ENCODE measurements at regions not wholly inside any gene's neighbourhood (a gene's known extent, or its start where the extent isn't known, plus 50 kb on each side); places are given as distances from the start of the nearest gene placed in this dataset.

DNA sequence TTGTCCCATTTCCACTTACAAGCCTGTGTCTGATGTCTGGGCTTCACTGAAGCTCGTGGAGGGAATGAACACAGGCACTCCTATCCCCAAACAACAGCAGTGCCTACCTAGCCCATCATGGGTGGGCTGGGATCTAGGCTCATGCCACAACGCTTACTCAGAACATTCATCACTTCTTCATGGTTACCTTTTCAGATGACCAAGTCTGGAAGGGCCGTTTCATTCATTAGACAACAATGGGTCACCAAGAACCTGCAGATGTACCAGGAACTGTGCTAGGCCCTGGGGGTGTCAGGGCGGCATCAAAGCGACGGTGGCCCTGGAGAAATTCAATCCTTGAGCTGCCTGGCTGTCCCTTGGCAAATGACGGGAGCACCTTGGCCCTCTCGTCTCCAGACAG lies 64.9 kb upstream of the FZD10 start:
- Histone ChIP-seq H3K27me3 (ENCODE audit: control insufficient read depth in 4 of 4, insufficient read depth in 4 of 4, low read length in 3 of 4) (peaks cover 0 to 2% (median 0%) of the 10 kb centered on the region in 4 donors), H3K27ac (ENCODE audit: low read depth in 1 of 2, low read length in 2 of 2) (no peak overlapping the region), H3K9ac (ENCODE audit: low read depth in 1 of 2, low read length in 2 of 2) (no peak overlapping the region), H3K4me3 (ENCODE audit: low read depth in 1 of 3, low read length in 3 of 3) (no peak overlapping the region), H3K4me1 (ENCODE audit: control insufficient read depth in 4 of 4, insufficient read depth in 4 of 4, low read length in 3 of 4) (no peaks in the 10 kb centered on the region), H3K36me3 (ENCODE audit: control insufficient read depth in 4 of 4, insufficient read depth in 3 of 4, low read depth in 1 of 4, low read length in 3 of 4) (no peaks in the 10 kb centered on the region), H3K9me3 (ENCODE audit: control insufficient read depth in 4 of 4, low read length in 3 of 4) (no peaks in the 10 kb centered on the region)
- TF ChIP-seq EGR1 (IDR thresholded peaks at IDR 0.05; ENCODE audit: low read depth in 2 of 2) (no peak), JUND (IDR thresholded peaks at IDR 0.05) (no peak), RXRA (IDR thresholded peaks at IDR 0.05) (no peak), SP1 (IDR thresholded peaks at IDR 0.05) (no peak), NR2F2 (IDR thresholded peaks at IDR 0.05) (no peak), FOXA1 (IDR thresholded peaks at IDR 0.05) (no peak), FOXA2 (IDR thresholded peaks at IDR 0.05) (no peak), YY1 (IDR thresholded peaks at IDR 0.05) (no peak), RAD21 (IDR thresholded peaks at IDR 0.05) (no peak), GABPA (IDR thresholded peaks at IDR 0.05 in 1 of 2, conservative IDR thresholded peaks at IDR 0.05 in 1 of 2) (no peak), HNF4G (IDR thresholded peaks at IDR 0.05) (no peak)
- TF ChIP-seq, protein P1, sequence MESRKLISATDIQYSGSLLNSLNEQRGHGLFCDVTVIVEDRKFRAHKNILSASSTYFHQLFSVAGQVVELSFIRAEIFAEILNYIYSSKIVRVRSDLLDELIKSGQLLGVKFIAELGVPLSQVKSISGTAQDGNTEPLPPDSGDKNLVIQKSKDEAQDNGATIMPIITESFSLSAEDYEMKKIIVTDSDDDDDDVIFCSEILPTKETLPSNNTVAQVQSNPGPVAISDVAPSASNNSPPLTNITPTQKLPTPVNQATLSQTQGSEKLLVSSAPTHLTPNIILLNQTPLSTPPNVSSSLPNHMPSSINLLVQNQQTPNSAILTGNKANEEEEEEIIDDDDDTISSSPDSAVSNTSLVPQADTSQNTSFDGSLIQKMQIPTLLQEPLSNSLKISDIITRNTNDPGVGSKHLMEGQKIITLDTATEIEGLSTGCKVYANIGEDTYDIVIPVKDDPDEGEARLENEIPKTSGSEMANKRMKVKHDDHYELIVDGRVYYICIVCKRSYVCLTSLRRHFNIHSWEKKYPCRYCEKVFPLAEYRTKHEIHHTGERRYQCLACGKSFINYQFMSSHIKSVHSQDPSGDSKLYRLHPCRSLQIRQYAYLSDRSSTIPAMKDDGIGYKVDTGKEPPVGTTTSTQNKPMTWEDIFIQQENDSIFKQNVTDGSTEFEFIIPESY (IDR thresholded peaks at IDR 0.05): no peak
- TF ChIP-seq, protein P2, sequence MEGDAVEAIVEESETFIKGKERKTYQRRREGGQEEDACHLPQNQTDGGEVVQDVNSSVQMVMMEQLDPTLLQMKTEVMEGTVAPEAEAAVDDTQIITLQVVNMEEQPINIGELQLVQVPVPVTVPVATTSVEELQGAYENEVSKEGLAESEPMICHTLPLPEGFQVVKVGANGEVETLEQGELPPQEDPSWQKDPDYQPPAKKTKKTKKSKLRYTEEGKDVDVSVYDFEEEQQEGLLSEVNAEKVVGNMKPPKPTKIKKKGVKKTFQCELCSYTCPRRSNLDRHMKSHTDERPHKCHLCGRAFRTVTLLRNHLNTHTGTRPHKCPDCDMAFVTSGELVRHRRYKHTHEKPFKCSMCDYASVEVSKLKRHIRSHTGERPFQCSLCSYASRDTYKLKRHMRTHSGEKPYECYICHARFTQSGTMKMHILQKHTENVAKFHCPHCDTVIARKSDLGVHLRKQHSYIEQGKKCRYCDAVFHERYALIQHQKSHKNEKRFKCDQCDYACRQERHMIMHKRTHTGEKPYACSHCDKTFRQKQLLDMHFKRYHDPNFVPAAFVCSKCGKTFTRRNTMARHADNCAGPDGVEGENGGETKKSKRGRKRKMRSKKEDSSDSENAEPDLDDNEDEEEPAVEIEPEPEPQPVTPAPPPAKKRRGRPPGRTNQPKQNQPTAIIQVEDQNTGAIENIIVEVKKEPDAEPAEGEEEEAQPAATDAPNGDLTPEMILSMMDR (IDR thresholded peaks at IDR 0.05; ENCODE audit: low read depth, low read length, missing input control): no peak
- TF ChIP-seq, protein P3, sequence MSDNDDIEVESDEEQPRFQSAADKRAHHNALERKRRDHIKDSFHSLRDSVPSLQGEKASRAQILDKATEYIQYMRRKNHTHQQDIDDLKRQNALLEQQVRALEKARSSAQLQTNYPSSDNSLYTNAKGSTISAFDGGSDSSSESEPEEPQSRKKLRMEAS (IDR thresholded peaks at IDR 0.05): no peak
- TF ChIP-seq, protein P4, sequence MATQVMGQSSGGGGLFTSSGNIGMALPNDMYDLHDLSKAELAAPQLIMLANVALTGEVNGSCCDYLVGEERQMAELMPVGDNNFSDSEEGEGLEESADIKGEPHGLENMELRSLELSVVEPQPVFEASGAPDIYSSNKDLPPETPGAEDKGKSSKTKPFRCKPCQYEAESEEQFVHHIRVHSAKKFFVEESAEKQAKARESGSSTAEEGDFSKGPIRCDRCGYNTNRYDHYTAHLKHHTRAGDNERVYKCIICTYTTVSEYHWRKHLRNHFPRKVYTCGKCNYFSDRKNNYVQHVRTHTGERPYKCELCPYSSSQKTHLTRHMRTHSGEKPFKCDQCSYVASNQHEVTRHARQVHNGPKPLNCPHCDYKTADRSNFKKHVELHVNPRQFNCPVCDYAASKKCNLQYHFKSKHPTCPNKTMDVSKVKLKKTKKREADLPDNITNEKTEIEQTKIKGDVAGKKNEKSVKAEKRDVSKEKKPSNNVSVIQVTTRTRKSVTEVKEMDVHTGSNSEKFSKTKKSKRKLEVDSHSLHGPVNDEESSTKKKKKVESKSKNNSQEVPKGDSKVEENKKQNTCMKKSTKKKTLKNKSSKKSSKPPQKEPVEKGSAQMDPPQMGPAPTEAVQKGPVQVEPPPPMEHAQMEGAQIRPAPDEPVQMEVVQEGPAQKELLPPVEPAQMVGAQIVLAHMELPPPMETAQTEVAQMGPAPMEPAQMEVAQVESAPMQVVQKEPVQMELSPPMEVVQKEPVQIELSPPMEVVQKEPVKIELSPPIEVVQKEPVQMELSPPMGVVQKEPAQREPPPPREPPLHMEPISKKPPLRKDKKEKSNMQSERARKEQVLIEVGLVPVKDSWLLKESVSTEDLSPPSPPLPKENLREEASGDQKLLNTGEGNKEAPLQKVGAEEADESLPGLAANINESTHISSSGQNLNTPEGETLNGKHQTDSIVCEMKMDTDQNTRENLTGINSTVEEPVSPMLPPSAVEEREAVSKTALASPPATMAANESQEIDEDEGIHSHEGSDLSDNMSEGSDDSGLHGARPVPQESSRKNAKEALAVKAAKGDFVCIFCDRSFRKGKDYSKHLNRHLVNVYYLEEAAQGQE (IDR thresholded peaks at IDR 0.05): no peak
- no peak for DNase-seq (ENCODE audit: low spot score)
- 73% methylated on average over 8 of the region's 8 CpGs for WGBS

DNA sequence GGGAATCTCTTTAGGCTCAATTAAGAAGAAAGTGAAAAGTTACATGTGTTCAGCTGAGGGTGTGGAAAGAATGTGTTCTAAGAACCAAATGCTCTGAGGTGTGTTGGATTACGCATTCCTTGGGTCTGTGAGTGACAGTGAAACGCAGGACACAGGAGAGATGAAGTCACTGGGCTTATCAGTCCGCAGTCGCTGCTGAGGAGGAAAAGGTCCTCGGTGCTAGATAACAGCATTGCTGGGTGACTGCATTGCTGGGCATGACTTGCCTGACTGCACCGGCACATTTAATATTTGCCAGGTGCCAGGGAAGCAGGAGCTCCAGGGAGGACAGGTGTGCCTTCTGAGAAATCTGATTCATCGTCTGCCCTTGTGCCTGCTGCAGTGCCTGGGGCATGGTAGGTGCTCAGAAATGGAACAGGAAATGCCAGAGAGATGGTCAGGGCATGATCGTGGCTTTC lies 64.4 kb upstream of the FZD10 start:
- no peak overlapping the region for H3K27ac ChIP-seq (ENCODE audit: low read depth in 1 of 2, low read length in 2 of 2)
- no peaks in the 10 kb centered on the region for H3K36me3 ChIP-seq (ENCODE audit: control insufficient read depth in 4 of 4, insufficient read depth in 3 of 4, low read depth in 1 of 4, low read length in 3 of 4)
- 59% methylated on average over 8 of the region's 8 CpGs for WGBS
- H3K27me3 ChIP-seq (ENCODE audit: control insufficient read depth in 4 of 4, insufficient read depth in 4 of 4, low read length in 3 of 4): peaks cover 0 to 2% (median 0%) of the 10 kb centered on the region in 4 donors
- no peaks in the 10 kb centered on the region for H3K4me1 ChIP-seq (ENCODE audit: control insufficient read depth in 4 of 4, insufficient read depth in 4 of 4, low read length in 3 of 4)
- TF ChIP-seq, protein P1 (IDR thresholded peaks at IDR 0.05): no peak
- TF ChIP-seq TAF1 (conservative IDR thresholded peaks at IDR 0.05) (no peak), FOXA1 (IDR thresholded peaks at IDR 0.05) (no peak), NR2F2 (IDR thresholded peaks at IDR 0.05) (no peak), HNF4G (IDR thresholded peaks at IDR 0.05) (no peak), SP1 (IDR thresholded peaks at IDR 0.05) (no peak), FOXA2 (IDR thresholded peaks at IDR 0.05) (no peak), GABPA (IDR thresholded peaks at IDR 0.05 in 1 of 2, conservative IDR thresholded peaks at IDR 0.05 in 1 of 2) (no peak)
- TF ChIP-seq, protein P5, sequence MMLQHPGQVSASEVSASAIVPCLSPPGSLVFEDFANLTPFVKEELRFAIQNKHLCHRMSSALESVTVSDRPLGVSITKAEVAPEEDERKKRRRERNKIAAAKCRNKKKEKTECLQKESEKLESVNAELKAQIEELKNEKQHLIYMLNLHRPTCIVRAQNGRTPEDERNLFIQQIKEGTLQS (IDR thresholded peaks at IDR 0.05): no peak
- TF ChIP-seq, protein P2 (IDR thresholded peaks at IDR 0.05; ENCODE audit: low read depth, low read length, missing input control): no peak
- H3K9me3 ChIP-seq (ENCODE audit: control insufficient read depth in 4 of 4, low read length in 3 of 4): no peaks in the 10 kb centered on the region
- DNase-seq (ENCODE audit: low spot score): no peak
- no peak overlapping the region for H3K4me3 ChIP-seq (ENCODE audit: low read depth in 1 of 3, low read length in 3 of 3)
- no peak overlapping the region for H3K9ac ChIP-seq (ENCODE audit: low read depth in 1 of 2, low read length in 2 of 2)

Measured in liver (tissue), 8 donors.